GM12878 (cell line): ENCODE measurements at regions not wholly inside any gene's neighbourhood (a gene's known extent, or its start where the extent isn't known, plus 50 kb on each side); places are given as distances from the start of the nearest gene placed in this dataset.

ENCODE experiments used
- ATAC-seq: fragments of 200-7000 bp; cut with Tn5 transposase; 3 replicates; pipeline ENCODE4 v1.9.1; 2020; ENCODE audit warnings: mild to moderate bottlenecking, moderate library complexity
- BruUV-seq: library from RNA; stranded (reverse); fragments of 400-500 nt; replicated peaks from 2 replicates; lab custom pipeline; 2021; lab: Mats Ljungman, UMichigan
- CTCF ChIA-PET: fragments of 300-600 bp; sonication (Branson Sonifier 250); formaldehyde crosslinking; extraction: SDS; loops from one replicate; lab custom pipeline; 2021; ENCODE audit warnings: inconsistent platforms; lab: Yijun Ruan, JAX
- POLR2A ChIA-PET: fragments of 350-600 bp; formaldehyde crosslinking; extraction: SDS; loops from one replicate; lab custom pipeline; 2021; ENCODE audit warnings: inconsistent platforms; lab: Charles Lee
- RAD21 ChIA-PET: fragments of 300-600 bp; sonication (Branson Sonifier 250); formaldehyde crosslinking; loops from one replicate; lab custom pipeline; 2023; ENCODE audit warnings: antibody characterized with exemption; ENCODE audit not compliant: unreplicated experiment; lab: Charles Lee
- SMC1A ChIA-PET: fragments of 300-600 bp; sonication (Branson Sonifier 250); formaldehyde crosslinking; loops from one replicate; lab custom pipeline; 2023; ENCODE audit not compliant: unreplicated experiment, uncharacterized antibody; lab: Charles Lee
- DNase-seq: peaks from one replicate; pipeline ENCODE4 v3.0.0-alpha.2; 2011; ENCODE audit warnings: low read depth, low spot score
- FAIRE-seq: peaks from 3 replicates; lab custom pipeline; 2011; peaks lifted over from hg19 to GRCh38; lab: Jason Lieb, UNC
- H2AFZ ChIP-seq: 2 replicates; pipeline ENCODE4 v1.6.0; 2011; ENCODE audit warnings: low read depth, low read length, control low read depth; ENCODE audit not compliant: control insufficient read depth
- H3K27ac ChIP-seq: 2 replicates; pipeline ENCODE4 v1.5.1; 2011; ENCODE audit warnings: control low read depth; ENCODE audit not compliant: control insufficient read depth, insufficient read depth
- H3K27me3 ChIP-seq, 2 experiments: replicated peaks in 1 of 2; 2 replicates each; pipeline versions ENCODE4 v1.6.0 to v1.6.1; 2011; ENCODE audit warnings: low read length in 1 of 2; ENCODE audit not compliant: control insufficient read depth in 2 of 2, insufficient read depth in 2 of 2
- H3K36me3 ChIP-seq, 2 experiments: 2 replicates each; pipeline ENCODE4 v1.5.1; 2011; ENCODE audit warnings: low read length in 1 of 2; ENCODE audit not compliant: control insufficient read depth in 2 of 2, insufficient read depth in 2 of 2
- H3K4me1 ChIP-seq: 2 replicates; pipeline ENCODE4 v1.6.1; 2011; ENCODE audit warnings: mild to moderate bottlenecking, low read length, moderate library complexity, mixed read lengths; ENCODE audit not compliant: control insufficient read depth, insufficient read depth
- H3K4me2 ChIP-seq: 2 replicates; pipeline ENCODE4 v1.6.0; 2011; ENCODE audit warnings: control low read depth; ENCODE audit not compliant: control insufficient read depth, insufficient read depth
- H3K4me3 ChIP-seq: fragments of 200-600 bp; sonication (generic); 2 replicates; pipeline ENCODE4 v1.5.1; 2016
- H3K79me2 ChIP-seq: 2 replicates; pipeline ENCODE4 v1.6.0; 2011; ENCODE audit warnings: low read length; ENCODE audit not compliant: control insufficient read depth, insufficient read depth
- H3K9ac ChIP-seq: 2 replicates; pipeline ENCODE4 v1.8.0; 2011; ENCODE audit warnings: low read length, control low read depth, mixed read lengths; ENCODE audit not compliant: control insufficient read depth, insufficient read depth
- H3K9me3 ChIP-seq: replicated peaks from 3 replicates; pipeline ENCODE4 v1.5.1; 2011; ENCODE audit warnings: mild to moderate bottlenecking, low read length; ENCODE audit not compliant: control insufficient read depth, insufficient read depth
- H4K20me1 ChIP-seq: 2 replicates; pipeline ENCODE4 v1.6.0; 2011; ENCODE audit not compliant: control insufficient read depth, insufficient read depth
- ASH2L ChIP-seq: fragments of 300-600, 200-600 bp; sonication (generic); IDR thresholded peaks from 2 replicates; pipeline ENCODE4 v1.6.1; 2017; ENCODE audit warnings: low read depth, mild to moderate bottlenecking, borderline replicate concordance
- BCL3 ChIP-seq: IDR thresholded peaks from 2 replicates; pipeline ENCODE4 v1.6.1; 2011; ENCODE audit warnings: borderline replicate concordance, low read depth, mild to moderate bottlenecking, moderate library complexity, low read length; ENCODE audit not compliant: insufficient read depth, poor library complexity, severe bottlenecking
- BMI1 ChIP-seq: fragments of 450-650 bp; IDR thresholded peaks from 2 replicates; pipeline ENCODE4 v1.6.1; 2016; ENCODE audit warnings: mild to moderate bottlenecking, moderate library complexity, borderline replicate concordance
- PML ChIP-seq: IDR thresholded peaks from 2 replicates; pipeline ENCODE4 v1.6.1; 2012; ENCODE audit warnings: low read length, inconsistent platforms
- TCF3 ChIP-seq: IDR thresholded peaks from 2 replicates; pipeline ENCODE4 v1.6.1; 2012; ENCODE audit warnings: low read depth, mild to moderate bottlenecking, low read length, borderline replicate concordance; ENCODE audit not compliant: insufficient read depth
- YBX1 ChIP-seq: fragments of 450-650 bp; IDR thresholded peaks from 2 replicates; pipeline ENCODE4 v1.6.1; 2016; ENCODE audit warnings: antibody characterized with exemption
- WGBS: methylation state at CpG from one replicate; pipeline ENCODE4 v1.1.6; 2016; ENCODE audit warnings: low lambda C conversion rate; ENCODE audit not compliant: insufficient replicate concordance, insufficient coverage; ENCODE audit errors: missing lambda C conversion rate; 5-methylcytosine and 5-hydroxymethylcytosine counted together
- in situ Hi-C: fragments of 300-500 bp; cut with MboI; formaldehyde crosslinking; loops from 9 replicates; pipeline ENCODE4 v1.14.3; 2018; ENCODE audit warnings: mixed read lengths
- intact Hi-C: fragments of 100-400 bp; cut with micrococcal nuclease; formaldehyde crosslinking; loops from one replicate; pipeline ENCODE4 v1.14.2; 2022; ENCODE audit not compliant: unreplicated experiment
- TF ChIP-seq, protein P1 (sequence below): IDR thresholded peaks from 2 replicates; pipeline ENCODE4 v1.6.1; 2012; ENCODE audit warnings: low read length, inconsistent platforms

GRCh38 chr10:130398090-130398994 lies 262.2 kb downstream of the GLRX3 start:
- Histone ChIP-seq H3K36me3 (no peaks in the 10 kb centered on the region), H3K27ac (no peak overlapping the region), H3K4me3 (no peak overlapping the region), H3K4me2 (no peak overlapping the region), H3K79me2 (no peaks in the 10 kb centered on the region), H4K20me1 (no peaks in the 10 kb centered on the region)
- ATAC-seq, result no peak
- in situ Hi-C loops, result no loop called here
- RAD21 ChIA-PET, result no interaction called here
- POLR2A ChIA-PET, result interaction anchor here (0.7 kb wide), 1 partner anchor 29 kb away, joined by 5 read pairs; no protein-coding TSS in a partner anchor
- CTCF ChIA-PET, result no interaction called here
- no peak for DNase-seq
- no peak for TF ChIP-seq PML
- TF ChIP-seq BCL3, result no peak
- no peak for TF ChIP-seq YBX1
- TF ChIP-seq BMI1, result no peak
- TF ChIP-seq ASH2L, result no peak
- no peak for TF ChIP-seq TCF3
- TF ChIP-seq, protein P1, sequence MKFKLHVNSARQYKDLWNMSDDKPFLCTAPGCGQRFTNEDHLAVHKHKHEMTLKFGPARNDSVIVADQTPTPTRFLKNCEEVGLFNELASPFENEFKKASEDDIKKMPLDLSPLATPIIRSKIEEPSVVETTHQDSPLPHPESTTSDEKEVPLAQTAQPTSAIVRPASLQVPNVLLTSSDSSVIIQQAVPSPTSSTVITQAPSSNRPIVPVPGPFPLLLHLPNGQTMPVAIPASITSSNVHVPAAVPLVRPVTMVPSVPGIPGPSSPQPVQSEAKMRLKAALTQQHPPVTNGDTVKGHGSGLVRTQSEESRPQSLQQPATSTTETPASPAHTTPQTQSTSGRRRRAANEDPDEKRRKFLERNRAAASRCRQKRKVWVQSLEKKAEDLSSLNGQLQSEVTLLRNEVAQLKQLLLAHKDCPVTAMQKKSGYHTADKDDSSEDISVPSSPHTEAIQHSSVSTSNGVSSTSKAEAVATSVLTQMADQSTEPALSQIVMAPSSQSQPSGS, result no peak
- TF ChIP-seq, all 136 proteins: peak for 0
- Histone ChIP-seq H3K9me3 (peaks cover 2% of the 10 kb centered on the region; the same call in 1 of the 3 replicates), H3K4me1 (no peaks in the 10 kb centered on the region), H3K9ac (no peak overlapping the region), H2AFZ (no peak overlapping the region), H3K27me3 (no peaks in the 10 kb centered on the region)
- no peak for FAIRE-seq
- intact Hi-C loops, result no loop called here
- BruUV-seq, result no TSS peak
- WGBS, result 40% methylated on average over 15 of the region's 15 CpGs
- SMC1A ChIA-PET, result no interaction called here
